ENCODE measurements at regions not wholly inside any gene's neighbourhood (a gene's known extent, or its start where the extent isn't known, plus 50 kb on each side); places are given as distances from the start of the nearest gene placed in this dataset.
"Not testable (repeated sequence)": the region's sequence is repeated elsewhere in the genome, so short reads cannot be mapped to it uniquely, and the experiment has no call there.

- Histone ChIP-seq H3K4me1 (ENCODE audit: control insufficient read depth in 4 of 4, insufficient read depth in 4 of 4, low read length in 3 of 4) (no peaks in the 10 kb centered on the region), H3K4me3 (ENCODE audit: low read depth in 1 of 3, low read length in 3 of 3) (no peak overlapping the region), H3K36me3 (ENCODE audit: control insufficient read depth in 4 of 4, insufficient read depth in 3 of 4, low read depth in 1 of 4, low read length in 3 of 4) (no peaks in the 10 kb centered on the region), H3K9ac (ENCODE audit: low read depth in 1 of 2, low read length in 2 of 2) (no peak overlapping the region), H3K27ac (ENCODE audit: low read depth in 1 of 2, low read length in 2 of 2) (no peak overlapping the region), H3K27me3 (ENCODE audit: control insufficient read depth in 4 of 4, insufficient read depth in 4 of 4, low read length in 3 of 4) (no peaks in the 10 kb centered on the region), H3K9me3 (ENCODE audit: control insufficient read depth in 4 of 4, low read length in 3 of 4) (no peaks in the 10 kb centered on the region)
- 76% methylated on average over 2 of the region's 2 CpGs for WGBS
- no peak for DNase-seq (ENCODE audit: low spot score)
- no peak for TF ChIP-seq HNF4G (IDR thresholded peaks at IDR 0.05)
- TF ChIP-seq GABPA (IDR thresholded peaks at IDR 0.05 in 1 of 2, conservative IDR thresholded peaks at IDR 0.05 in 1 of 2) = no peak
These were observed 106.1 kb upstream of the GMNC start for GRCh38 chr3:190968616-190969015.

GRCh38 chr3:190964931-190965330 lies 102.4 kb upstream of the GMNC start:
- not testable (repeated sequence) for H3K9ac ChIP-seq (ENCODE audit: low read depth in 1 of 2, low read length in 2 of 2); DNase-seq (ENCODE audit: low spot score); H3K27me3 ChIP-seq (ENCODE audit: control insufficient read depth in 4 of 4, insufficient read depth in 4 of 4, low read length in 3 of 4); H3K4me1 ChIP-seq (ENCODE audit: control insufficient read depth in 4 of 4, insufficient read depth in 4 of 4, low read length in 3 of 4); H3K27ac ChIP-seq (ENCODE audit: low read depth in 1 of 2, low read length in 2 of 2); H3K9me3 ChIP-seq (ENCODE audit: control insufficient read depth in 4 of 4, low read length in 3 of 4); H3K36me3 ChIP-seq (ENCODE audit: control insufficient read depth in 4 of 4, insufficient read depth in 3 of 4, low read depth in 1 of 4, low read length in 3 of 4); H3K4me3 ChIP-seq (ENCODE audit: low read depth in 1 of 3, low read length in 3 of 3)
- 55% methylated on average over 20 of the region's 20 CpGs for WGBS

- TF ChIP-seq NR2F2 (IDR thresholded peaks at IDR 0.05) = no peak
- no peak for TF ChIP-seq EGR1 (IDR thresholded peaks at IDR 0.05; ENCODE audit: low read depth in 2 of 2)
- no peak for TF ChIP-seq REST (IDR thresholded peaks at IDR 0.05)
- TF ChIP-seq YY1 (IDR thresholded peaks at IDR 0.05) = no peak
- no peak for TF ChIP-seq CTCF (IDR thresholded peaks at IDR 0.05; ENCODE audit: low read depth, low read length, missing input control)
- no peak for TF ChIP-seq FOXA2 (IDR thresholded peaks at IDR 0.05)
- TF ChIP-seq HNF4A (conservative IDR thresholded peaks at IDR 0.05) = no peak
- no peak for TF ChIP-seq GABPA (IDR thresholded peaks at IDR 0.05 in 1 of 2, conservative IDR thresholded peaks at IDR 0.05 in 1 of 2)
- TF ChIP-seq JUND (IDR thresholded peaks at IDR 0.05) = no peak
- no peak for TF ChIP-seq FOXA1 (IDR thresholded peaks at IDR 0.05)
- no peak for TF ChIP-seq ATF3 (IDR thresholded peaks at IDR 0.05)
- no peak for TF ChIP-seq HNF4G (IDR thresholded peaks at IDR 0.05)
- TF ChIP-seq RAD21 (IDR thresholded peaks at IDR 0.05) = no peak
- H3K9me3 ChIP-seq (ENCODE audit: control insufficient read depth in 4 of 4, low read length in 3 of 4) = no peaks in the 10 kb centered on the region
These were observed 96.6 kb upstream of the GMNC start for GRCh38 chr3:190959077-190959476.

More at GRCh38 chr3:190959077-190959476, 96.6 kb upstream of the GMNC start:
- Histone ChIP-seq H3K27ac (ENCODE audit: low read depth in 1 of 2, low read length in 2 of 2) (no peak overlapping the region), H3K27me3 (ENCODE audit: control insufficient read depth in 4 of 4, insufficient read depth in 4 of 4, low read length in 3 of 4) (no peaks in the 10 kb centered on the region), H3K9ac (ENCODE audit: low read depth in 1 of 2, low read length in 2 of 2) (no peak overlapping the region), H3K4me3 (ENCODE audit: low read depth in 1 of 3, low read length in 3 of 3) (no peak overlapping the region), H3K4me1 (ENCODE audit: control insufficient read depth in 4 of 4, insufficient read depth in 4 of 4, low read length in 3 of 4) (no peaks in the 10 kb centered on the region), H3K36me3 (ENCODE audit: control insufficient read depth in 4 of 4, insufficient read depth in 3 of 4, low read depth in 1 of 4, low read length in 3 of 4) (no peaks in the 10 kb centered on the region)
- WGBS = 67% methylated on average over 1 of the region's 1 CpG
- DNase-seq (ENCODE audit: low spot score) = no peak
